Cardiac muscle cell (in vitro differentiated cells and primary cell): ENCODE measurements at regions not wholly inside any gene's neighbourhood (a gene's known extent, or its start where the extent isn't known, plus 50 kb on each side); places are given as distances from the start of the nearest gene placed in this dataset.

ENCODE experiments used
- DNase-seq, 2 donors: peaks; one replicate each; pipeline versions ENCODE4 v3.0.0 to v3.0.0-alpha.2; 2010 to 2017; ENCODE audit warnings: low read depth in 1 of 2, low spot score in 1 of 2
- H3K27ac ChIP-seq: fragments of 200-600 bp; sonication (generic); 2 replicates; pipeline ENCODE4 v1.5.1; 2016
- H3K27me3 ChIP-seq: fragments of 200-600 bp; sonication (generic); 2 replicates; pipeline ENCODE4 v1.6.0; 2016; ENCODE audit warnings: control low read depth
- H3K36me3 ChIP-seq: fragments of 200-600 bp; sonication (generic); 2 replicates; pipeline ENCODE4 v1.5.1; 2016; ENCODE audit warnings: control low read depth
- H3K4me1 ChIP-seq: fragments of 200-600 bp; sonication (generic); 2 replicates; pipeline ENCODE4 v1.8.1; 2017; ENCODE audit warnings: low read depth, mild to moderate bottlenecking, mixed run types
- H3K4me3 ChIP-seq: fragments of 200-600 bp; sonication (generic); 2 replicates; pipeline ENCODE4 v1.5.1; 2016; ENCODE audit warnings: mild to moderate bottlenecking
- H3K9me3 ChIP-seq: fragments of 200-600 bp; sonication (generic); 2 replicates; pipeline ENCODE4 v1.5.1; 2017; ENCODE audit warnings: low read depth, mild to moderate bottlenecking, control low read depth
- CTCF ChIP-seq: IDR thresholded peaks from 2 replicates; pipeline ENCODE4 v1.5.1; 2012; ENCODE audit warnings: low read depth, mild to moderate bottlenecking, low read length

GRCh38 chr5:118687661-118688621 is 300.4 kb downstream of the DTWD2 start:
- Histone ChIP-seq H3K27me3 (no peaks in the 10 kb centered on the region), H3K4me3 (no peak overlapping the region), H3K27ac (no peak overlapping the region), H3K36me3 (no peaks in the 10 kb centered on the region), H3K9me3 (no peaks in the 10 kb centered on the region), H3K4me1 (peaks cover 6% of the 10 kb centered on the region)
- no peak for DNase-seq
- no peak for TF ChIP-seq CTCF

GRCh38 chr5:118687100-118687499 is 301.2 kb downstream of the DTWD2 start:
- H3K4me3 ChIP-seq, result no peak overlapping the region
- no peaks in the 10 kb centered on the region for H3K9me3 ChIP-seq
- H3K27me3 ChIP-seq, result no peaks in the 10 kb centered on the region
- no peak for TF ChIP-seq CTCF
- DNase-seq, result no peak
- no peaks in the 10 kb centered on the region for H3K36me3 ChIP-seq
- no peak overlapping the region for H3K27ac ChIP-seq
- no peaks in the 10 kb centered on the region for H3K4me1 ChIP-seq

GRCh38 chr5:118681655-118682054 is 306.7 kb downstream of the DTWD2 start:
- no peaks in the 10 kb centered on the region for H3K27me3 ChIP-seq
- no peak overlapping the region for H3K27ac ChIP-seq
- no peaks in the 10 kb centered on the region for H3K36me3 ChIP-seq
- H3K4me3 ChIP-seq, result no peak overlapping the region
- H3K9me3 ChIP-seq, result no peaks in the 10 kb centered on the region
- H3K4me1 ChIP-seq, result no peaks in the 10 kb centered on the region
- DNase-seq, result no peak
- TF ChIP-seq CTCF, result no peak

GRCh38 chr5:118679264-118679940 is 308.9 kb downstream of the DTWD2 start:
- TF ChIP-seq CTCF, result no peak
- H3K4me3 ChIP-seq, result no peak overlapping the region
- DNase-seq, result no peak
- H3K9me3 ChIP-seq, result no peaks in the 10 kb centered on the region
- H3K36me3 ChIP-seq, result no peaks in the 10 kb centered on the region
- no peaks in the 10 kb centered on the region for H3K27me3 ChIP-seq
- no peaks in the 10 kb centered on the region for H3K4me1 ChIP-seq
- H3K27ac ChIP-seq, result no peak overlapping the region

GRCh38 chr5:118678746-118679145 is 309.6 kb downstream of the DTWD2 start:
- no peaks in the 10 kb centered on the region for H3K36me3 ChIP-seq
- no peaks in the 10 kb centered on the region for H3K4me1 ChIP-seq
- H3K27me3 ChIP-seq, result no peaks in the 10 kb centered on the region
- TF ChIP-seq CTCF, result no peak
- H3K9me3 ChIP-seq, result no peaks in the 10 kb centered on the region
- DNase-seq, result no peak
- H3K27ac ChIP-seq, result no peak overlapping the region
- H3K4me3 ChIP-seq, result no peak overlapping the region
